HG03575 (cell line): ENCODE measurements at regions not wholly inside any gene's neighbourhood (a gene's known extent, or its start where the extent isn't known, plus 50 kb on each side); places are given as distances from the start of the nearest gene placed in this dataset.
A peak's percentile ranks its signal among the peaks of the same experiment; 100 is the strongest.
"Not testable (repeated sequence)": the region's sequence is repeated elsewhere in the genome, so short reads cannot be mapped to it uniquely, and the experiment has no call there.

Experiments
- ATAC-seq: cut with Tn5 transposase; IDR thresholded peaks from one replicate; pipeline ENCODE4 v1.9.1; 2021; ENCODE audit not compliant: unreplicated experiment, insufficient number of reproducible peaks, low FRiP score; ENCODE audit errors: extremely low read depth

DNA sequence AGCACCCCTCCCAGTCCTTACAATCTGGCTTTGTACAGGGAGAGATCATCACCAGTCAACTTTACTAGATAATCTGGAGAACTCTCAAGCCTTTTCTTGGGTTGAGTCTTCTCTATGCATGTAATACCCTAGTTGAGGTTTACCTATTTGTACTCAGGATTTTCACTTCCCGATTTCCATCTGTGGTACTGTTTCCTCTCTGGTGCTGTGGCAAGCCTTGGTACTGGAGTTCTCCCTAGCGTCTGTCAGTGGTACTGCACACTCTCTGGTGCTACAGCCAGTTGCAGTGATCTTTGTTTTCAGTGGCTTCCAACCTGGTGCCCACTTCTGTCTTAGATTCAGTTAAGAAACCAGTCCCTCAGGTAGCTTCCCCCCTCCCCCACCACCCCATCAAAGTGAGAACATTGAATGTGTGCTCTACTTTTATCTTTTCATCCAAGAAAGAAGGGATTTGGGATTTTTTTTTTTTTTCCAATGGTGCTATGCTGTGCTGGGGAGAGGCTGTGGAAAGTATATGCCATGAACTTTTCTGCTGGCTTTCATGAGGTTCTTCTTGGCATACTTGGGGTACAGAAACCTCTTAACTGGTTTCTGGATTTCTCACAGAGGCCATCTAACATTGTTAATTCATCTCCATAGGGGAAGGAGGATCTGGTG lies 69.4 kb upstream of the EVL start:
- ATAC-seq = peak; percentile 99

DNA sequence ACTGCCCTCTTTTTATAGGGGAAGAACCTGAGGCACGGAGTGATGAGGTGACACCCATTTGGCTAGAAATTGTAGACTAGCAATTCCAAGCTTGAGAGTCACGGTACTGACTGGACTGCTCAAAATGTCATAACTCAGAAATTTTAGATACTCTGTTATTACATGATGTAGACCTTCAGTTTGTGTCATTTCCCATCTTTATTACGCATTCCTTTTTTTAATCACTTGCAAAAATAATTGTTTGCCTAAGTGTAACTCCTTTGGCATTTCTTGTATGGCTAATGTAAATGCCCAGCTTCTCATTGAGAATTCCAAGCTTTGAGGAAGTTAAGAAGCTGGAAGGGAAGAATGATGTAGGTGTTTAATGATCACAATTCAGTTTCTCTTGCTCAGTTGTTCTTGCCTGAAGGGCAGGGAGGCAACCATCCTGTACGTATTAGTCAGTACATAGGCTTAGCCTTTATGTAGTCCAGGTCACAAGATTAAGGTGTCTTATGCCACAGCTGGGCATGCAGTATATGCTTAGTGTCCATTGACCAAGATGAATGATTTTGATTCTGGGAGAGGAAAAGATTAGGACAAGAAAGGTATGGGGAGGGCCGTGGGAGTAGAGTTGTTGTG lies 68.2 kb upstream of the EVL start:
- ATAC-seq = no peak

DNA sequence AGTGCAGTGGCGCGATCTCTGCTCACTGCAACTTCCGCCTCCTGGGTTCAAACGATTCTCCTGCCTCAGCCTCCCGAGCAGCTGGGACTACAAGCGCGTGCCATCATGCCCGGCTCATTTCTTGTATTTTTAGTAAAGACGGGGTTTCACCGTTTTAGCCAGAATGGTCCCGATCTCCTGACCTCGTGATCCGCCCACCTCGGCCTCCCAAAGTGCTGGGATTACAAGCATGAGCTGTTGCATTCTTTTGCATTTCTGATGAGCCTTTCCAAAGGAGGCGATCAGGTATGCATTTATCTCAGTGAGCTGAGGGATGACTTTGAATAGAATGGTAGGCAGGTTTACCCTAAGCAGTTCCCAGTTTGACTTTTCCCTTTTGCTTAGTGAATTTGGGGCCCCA lies 64.8 kb upstream of the EVL start:
- not testable (repeated sequence) for ATAC-seq

- no peak for ATAC-seq
These were observed 60.8 kb upstream of the EVL start for GRCh38 chr14:100004392-100004791.

DNA sequence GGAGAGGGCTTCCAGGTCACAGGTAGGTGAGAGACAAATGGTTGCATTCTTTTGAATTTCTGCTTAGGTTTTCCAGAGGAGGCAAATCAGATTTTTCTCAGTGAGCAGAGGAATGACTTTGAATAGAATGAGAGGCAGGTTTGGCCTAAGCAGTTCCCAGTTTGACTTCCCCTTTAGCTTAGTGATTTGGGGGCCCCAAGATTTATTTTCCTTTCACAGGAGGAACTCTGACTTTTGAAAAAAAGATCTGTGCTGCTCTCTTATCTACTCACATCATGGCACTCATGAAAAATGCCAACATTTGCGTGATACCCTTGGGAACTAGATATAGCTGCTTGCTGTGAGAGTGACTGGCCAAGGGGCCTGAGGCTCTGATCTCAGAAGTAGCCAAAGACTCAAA lies 58.0 kb upstream of the EVL start:
- no peak for ATAC-seq

- ATAC-seq = not testable (repeated sequence)
These were observed 55.4 kb upstream of the EVL start for GRCh38 chr14:100009802-100010201.

GRCh38 chr14:100010679-100011078 lies 54.5 kb upstream of the EVL start:
- no peak for ATAC-seq

DNA sequence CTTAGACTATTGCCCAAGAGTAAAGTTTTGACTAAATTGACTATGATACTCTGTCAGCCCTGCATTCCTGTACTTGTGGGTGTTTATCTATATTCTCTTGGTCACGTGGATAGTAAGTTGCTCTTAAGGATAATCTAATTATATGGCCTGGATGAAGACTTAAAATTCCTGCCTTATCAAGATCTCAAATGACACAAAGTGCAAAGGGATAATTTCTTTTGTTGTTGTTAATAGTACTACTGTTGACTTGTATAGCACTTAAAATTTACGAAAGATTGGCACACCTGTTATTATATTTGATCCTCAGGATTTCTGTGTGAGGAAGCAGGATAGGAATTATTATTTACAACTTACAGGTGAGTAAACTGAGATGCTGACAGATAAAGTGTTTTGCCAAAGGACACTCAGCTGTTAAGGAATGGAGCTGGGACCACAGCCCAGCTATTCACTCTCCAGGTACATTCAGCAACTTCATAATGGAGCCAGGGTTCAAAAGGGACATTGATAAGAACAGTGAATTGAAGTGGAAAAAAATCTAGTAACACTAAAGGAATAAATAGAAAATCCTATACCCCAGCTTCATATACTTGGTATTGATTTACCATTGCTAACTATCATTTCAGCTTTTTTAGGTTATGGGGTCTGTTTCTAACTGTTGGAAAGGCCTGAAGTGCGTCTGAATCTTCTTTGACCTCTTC lies 53.4 kb upstream of the EVL start:
- ATAC-seq = no peak

DNA sequence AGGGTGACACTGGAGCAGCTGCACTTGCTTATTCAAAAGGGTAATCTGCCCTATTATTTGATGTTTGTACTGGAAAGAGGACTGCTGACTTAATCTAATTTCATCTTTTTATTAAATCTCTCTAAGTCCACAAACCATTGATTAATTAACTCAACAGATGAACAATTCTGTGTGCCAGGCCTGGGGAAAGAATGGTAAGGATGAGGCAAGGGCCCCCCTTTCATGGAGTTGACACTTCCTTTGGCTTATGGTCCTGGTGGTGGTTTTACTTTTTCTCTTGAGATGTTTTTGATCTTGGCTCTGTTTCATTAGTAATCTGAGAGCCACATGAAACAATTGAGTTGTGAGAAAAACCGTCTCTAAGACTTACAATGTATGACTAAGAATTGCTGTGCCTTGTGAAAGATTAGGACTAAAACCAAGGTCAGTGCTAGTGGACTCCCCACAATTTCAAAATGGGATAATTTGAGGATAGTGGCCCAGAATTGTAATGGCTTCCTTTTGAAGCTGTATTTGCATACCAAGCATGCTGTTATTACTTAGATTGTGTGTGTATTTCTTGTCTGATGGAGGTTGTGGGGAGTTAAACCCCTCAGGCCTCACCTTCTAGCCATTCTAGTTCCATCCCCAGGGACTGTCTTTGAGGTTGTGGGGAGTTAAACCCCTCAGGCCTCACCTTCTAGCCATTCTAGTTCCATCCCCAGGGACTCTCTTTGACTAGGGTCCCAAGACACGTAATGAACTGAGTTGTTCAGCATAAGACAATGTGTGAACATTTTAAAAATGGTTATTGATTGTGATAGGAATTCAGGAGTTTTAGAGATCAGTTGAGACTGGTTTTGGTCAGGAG lies 52.5 kb upstream of the EVL start:
- no peak for ATAC-seq

DNA sequence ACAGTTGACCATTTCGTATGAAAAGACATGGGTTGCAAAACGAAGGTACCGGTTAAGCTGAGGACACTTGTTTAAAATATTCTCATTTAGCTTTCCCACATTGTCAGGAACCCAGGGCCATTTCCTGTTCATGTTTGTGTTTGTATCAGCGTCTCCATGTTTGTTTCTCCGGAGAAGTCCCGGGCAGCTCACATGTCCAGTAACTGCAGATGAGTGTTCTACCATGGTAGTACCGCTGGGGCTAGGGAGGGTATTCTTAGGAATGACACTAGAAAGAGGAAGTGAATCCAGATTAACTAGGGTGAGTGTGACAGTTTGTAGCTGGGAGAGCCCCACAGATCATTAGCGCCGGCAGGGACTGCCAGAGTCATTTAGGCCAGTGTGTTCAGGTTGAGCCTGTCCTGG lies 50.0 kb upstream of the EVL start:
- ATAC-seq = peak; percentile 68
